IMR-90 (cell line): ENCODE measurements at regions not wholly inside any gene's neighbourhood (a gene's known extent, or its start where the extent isn't known, plus 50 kb on each side); places are given as distances from the start of the nearest gene placed in this dataset.

Experiments used
- ATAC-seq: fragments of 200-7000 bp; cut with Tn5 transposase; 2 replicates; pipeline ENCODE4 v1.9.1; 2020; ENCODE audit warnings: low read depth, mild to moderate bottlenecking, moderate library complexity
- BruUV-seq: library from RNA; stranded (reverse); fragments of 400-500 nt; replicated peaks from 2 replicates; lab custom pipeline; 2021; lab: Mats Ljungman, UMichigan
- CTCF ChIA-PET: fragments of 300-600 bp; formaldehyde crosslinking; extraction: SDS; loops from one replicate; lab custom pipeline; 2021; ENCODE audit warnings: antibody characterized with exemption; lab: Yijun Ruan, JAX
- POLR2A ChIA-PET: fragments of 300-600 bp; sonication (Branson Sonifier 250); formaldehyde crosslinking; loops from one replicate; lab custom pipeline; 2022; ENCODE audit warnings: antibody characterized with exemption; ENCODE audit not compliant: unreplicated experiment; lab: Charles Lee
- DNase-seq: peaks from one replicate; pipeline ENCODE4 v3.0.0; 2013
- H2AFZ ChIP-seq: replicated peaks from 2 replicates; pipeline ENCODE3; 2013; ENCODE audit warnings: low read length, mild to moderate bottlenecking; ENCODE audit not compliant: poor library complexity
- H2AK5ac ChIP-seq: 2 replicates; pipeline ENCODE4 v1.6.1; 2013; ENCODE audit warnings: low read depth, low read length, inconsistent platforms
- H2AK9ac ChIP-seq: replicated peaks from 2 replicates; pipeline ENCODE3; 2013; ENCODE audit warnings: mild to moderate bottlenecking, low read depth, low read length, moderate library complexity; ENCODE audit not compliant: poor library complexity
- H2BK120ac ChIP-seq: 2 replicates; pipeline ENCODE4 v1.6.1; 2013; ENCODE audit warnings: low read depth, low read length, inconsistent platforms
- H2BK15ac ChIP-seq: 3 replicates; pipeline ENCODE4 v1.6.1; 2013; ENCODE audit warnings: low read depth, low read length, inconsistent platforms
- H2BK20ac ChIP-seq: 2 replicates; pipeline ENCODE4 v1.6.1; 2013; ENCODE audit warnings: low read depth, mild to moderate bottlenecking, inconsistent platforms, low read length, moderate library complexity
- H2BK5ac ChIP-seq: 2 replicates; pipeline ENCODE4 v1.6.1; 2013; ENCODE audit warnings: mild to moderate bottlenecking, low read depth, low read length, inconsistent platforms; ENCODE audit not compliant: poor library complexity, severe bottlenecking
- H3K14ac ChIP-seq: replicated peaks from 2 replicates; pipeline ENCODE4 v1.6.1; 2013; ENCODE audit warnings: low read depth, low read length, inconsistent platforms
- H3K18ac ChIP-seq: 2 replicates; pipeline ENCODE4 v1.6.1; 2013; ENCODE audit warnings: low read depth, low read length, control low read depth
- H3K23ac ChIP-seq: 2 replicates; pipeline ENCODE4 v1.6.1; 2013; ENCODE audit warnings: low read depth, low read length, inconsistent platforms
- H3K27ac ChIP-seq: 2 replicates; pipeline ENCODE4 v1.5.1; 2013; ENCODE audit warnings: mild to moderate bottlenecking, control low read depth, low read length; ENCODE audit not compliant: insufficient read depth
- H3K27me3 ChIP-seq: 2 replicates; pipeline ENCODE4 v1.6.1; 2013; ENCODE audit warnings: low read length; ENCODE audit not compliant: control insufficient read depth, insufficient read depth
- H3K36me3 ChIP-seq: 2 replicates; pipeline ENCODE4 v1.6.1; 2013; ENCODE audit warnings: low read length, mixed read lengths; ENCODE audit not compliant: control insufficient read depth, insufficient read depth
- H3K4ac ChIP-seq: 2 replicates; pipeline ENCODE4 v1.6.1; 2013; ENCODE audit warnings: low read depth, low read length, inconsistent platforms
- H3K4me1 ChIP-seq: 2 replicates; pipeline ENCODE4 v1.6.1; 2013; ENCODE audit warnings: low read length, mixed read lengths; ENCODE audit not compliant: control insufficient read depth, insufficient read depth
- H3K4me2 ChIP-seq: 2 replicates; pipeline ENCODE4 v1.6.1; 2013; ENCODE audit warnings: low read depth, mild to moderate bottlenecking, control low read depth, low read length, moderate library complexity
- H3K4me3 ChIP-seq: 2 replicates; pipeline ENCODE4 v1.5.1; 2013; ENCODE audit warnings: low read depth, mild to moderate bottlenecking, control low read depth, low read length, moderate library complexity; ENCODE audit not compliant: insufficient read depth
- H3K56ac ChIP-seq: 2 replicates; pipeline ENCODE4 v1.6.1; 2013; ENCODE audit warnings: low read length, inconsistent platforms; ENCODE audit not compliant: insufficient read depth; ENCODE audit errors: extremely low read depth
- H3K79me1 ChIP-seq, 2 experiments: 2 replicates each; pipeline ENCODE4 v1.6.1; 2013; ENCODE audit warnings: low read length in 2 of 2, inconsistent platforms in 1 of 2, low read depth in 1 of 2
- H3K9ac ChIP-seq: 2 replicates; pipeline ENCODE4 v1.6.1; 2013; ENCODE audit warnings: low read depth, low read length, control low read depth
- H3K9me1 ChIP-seq: 2 replicates; pipeline ENCODE4 v1.6.1; 2013; ENCODE audit warnings: low read length, inconsistent platforms; ENCODE audit not compliant: insufficient read depth
- H3K9me3 ChIP-seq: 2 replicates; pipeline ENCODE4 v1.6.1; 2013; ENCODE audit warnings: low read length; ENCODE audit not compliant: control insufficient read depth, insufficient read depth
- H4K20me1 ChIP-seq: 2 replicates; pipeline ENCODE4 v1.6.1; 2013; ENCODE audit warnings: low read length, inconsistent platforms; ENCODE audit not compliant: insufficient read depth
- H4K5ac ChIP-seq: 2 replicates; pipeline ENCODE4 v1.6.1; 2013; ENCODE audit warnings: mild to moderate bottlenecking, low read depth, low read length, control low read depth
- H4K8ac ChIP-seq, 2 experiments: 2 replicates each; pipeline ENCODE4 v1.6.1; 2013; ENCODE audit warnings: low read depth in 2 of 2, low read length in 2 of 2, control low read depth in 1 of 2, inconsistent platforms in 1 of 2
- H4K91ac ChIP-seq: 2 replicates; pipeline ENCODE4 v1.6.1; 2013; ENCODE audit warnings: low read depth, low read length, inconsistent platforms; ENCODE audit not compliant: insufficient read depth
- BHLHE40 ChIP-seq: fragments of 150-350 bp; IDR thresholded peaks from 2 replicates; pipeline ENCODE4 v1.6.1; 2016; ENCODE audit warnings: mild to moderate bottlenecking, low read depth, low read length
- MXI1 ChIP-seq: IDR thresholded peaks from 2 replicates; pipeline ENCODE4 v1.6.1; 2012; ENCODE audit warnings: low read depth, mild to moderate bottlenecking, low read length, moderate library complexity, borderline replicate concordance
- POLR2A ChIP-seq: IDR thresholded peaks from 2 replicates; pipeline ENCODE4 v1.6.1; 2012; ENCODE audit warnings: mild to moderate bottlenecking, low read depth, low read length
- RCOR1 ChIP-seq: IDR thresholded peaks from 2 replicates; pipeline ENCODE4 v1.6.1; 2012; ENCODE audit warnings: mild to moderate bottlenecking, low read length, improper control_type of control experiment; ENCODE audit not compliant: insufficient replicate concordance
- WGBS, 2 experiments: methylation state at CpG; one replicate each; pipeline versions ENCODE4 v1.1.5 to v1.1.7; 2013; ENCODE audit warnings: missing lambda C conversion rate in 2 of 2; ENCODE audit not compliant: insufficient read length in 1 of 2; ENCODE audit errors: extremely low coverage in 2 of 2; 5-methylcytosine and 5-hydroxymethylcytosine counted together
- dilution Hi-C: fragments of 300-500 bp; cut with HindIII; formaldehyde crosslinking; loops from one replicate; pipeline ENCODE4 v1.14.3; 2018; ENCODE audit warnings: low sequenced_read_pairs; ENCODE audit not compliant: unreplicated experiment
- in situ Hi-C: fragments of 300-500 bp; cut with MboI; formaldehyde crosslinking; loops from 3 replicates; pipeline ENCODE4 v1.14.3; 2019; ENCODE audit warnings: low sequenced_read_pairs, inconsistent platforms, mixed read lengths
- intact Hi-C: fragments of 100-400 bp; cut with micrococcal nuclease; formaldehyde crosslinking; loops from 2 replicates; pipeline ENCODE4 v1.10.0; 2022
- TF ChIP-seq, protein P1 (sequence below): fragments of 150-350 bp; IDR thresholded peaks from 2 replicates; pipeline ENCODE4 v1.6.1; 2017; ENCODE audit warnings: mild to moderate bottlenecking, antibody characterized with exemption, low read length, low read depth
- TF ChIP-seq, protein P2 (sequence below): conservative IDR thresholded peaks from 2 replicates; pipeline ENCODE4 v1.5.1; 2012; ENCODE audit warnings: mild to moderate bottlenecking, low read depth, low read length, improper control_type of control experiment

DNA sequence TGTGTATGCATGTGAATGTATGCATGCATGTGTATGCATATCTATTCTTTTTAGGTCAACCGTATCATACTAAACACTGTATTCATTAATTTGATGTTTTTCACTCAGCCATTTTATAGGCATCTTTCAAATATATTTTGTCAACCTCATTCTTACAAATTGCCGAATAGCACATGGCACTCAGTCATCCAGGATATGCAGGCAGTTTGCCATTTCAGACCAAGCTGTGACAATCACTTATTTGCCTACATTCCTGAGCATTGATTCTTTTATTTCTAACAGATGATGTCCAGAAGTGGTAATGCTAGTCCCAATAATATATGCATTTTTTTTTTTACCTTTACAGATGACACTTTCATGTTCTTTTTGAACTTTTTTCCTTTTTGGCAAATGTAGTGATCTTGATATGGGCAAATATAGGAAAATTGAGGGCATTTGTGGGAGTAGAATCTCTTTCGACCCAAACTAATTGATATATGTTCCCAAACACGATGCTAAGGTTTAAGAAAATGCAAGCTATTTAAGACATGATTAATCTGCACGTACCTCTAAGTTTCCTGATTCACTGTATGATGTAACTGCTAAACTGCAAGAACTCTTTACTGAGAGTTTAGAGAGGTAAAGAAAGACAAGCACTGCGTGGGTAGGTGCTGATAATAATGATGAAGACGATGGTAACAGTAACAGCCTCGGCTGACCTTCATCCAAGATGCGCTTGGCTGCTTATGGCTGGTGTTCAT is 153.9 kb upstream of the DAP start:
- Histone ChIP-seq H4K5ac (no peak overlapping the region), H3K36me3 (no peaks in the 10 kb centered on the region), H2AK9ac (no peak overlapping the region), H3K79me1 (no peaks in the 10 kb centered on the region), H3K4ac (no peak overlapping the region), H4K91ac (no peak overlapping the region), H3K9me3 (no peaks in the 10 kb centered on the region), H4K20me1 (no peaks in the 10 kb centered on the region), H3K18ac (no peak overlapping the region), H3K56ac (no peak overlapping the region), H3K4me2 (no peak overlapping the region), H2AFZ (no peak overlapping the region), H3K27ac (no peak overlapping the region), H2BK15ac (no peak overlapping the region), H4K8ac (no peak overlapping the region), H3K23ac (no peak overlapping the region), H2AK5ac (peak overlapping the region; percentile 68; the same call in 1 of the 2 replicates), H3K9ac (no peak overlapping the region), H3K14ac (0 out of 2 replicates have a peak overlapping the region, but pooled peaks have one; percentile 36), H3K4me3 (no peak overlapping the region), H2BK20ac (no peak overlapping the region), H3K9me1 (peaks cover 5% of the 10 kb centered on the region; the same call in 1 of the 2 replicates), H3K4me1 (peaks cover 2% of the 10 kb centered on the region), H2BK5ac (no peak overlapping the region), H2BK120ac (no peak overlapping the region), H3K27me3 (no peaks in the 10 kb centered on the region; the same call in 1 of the 2 replicates)
- dilution Hi-C loops = no loop called here
- ATAC-seq = no peak
- in situ Hi-C loops = no loop called here
- TF ChIP-seq, protein P1, sequence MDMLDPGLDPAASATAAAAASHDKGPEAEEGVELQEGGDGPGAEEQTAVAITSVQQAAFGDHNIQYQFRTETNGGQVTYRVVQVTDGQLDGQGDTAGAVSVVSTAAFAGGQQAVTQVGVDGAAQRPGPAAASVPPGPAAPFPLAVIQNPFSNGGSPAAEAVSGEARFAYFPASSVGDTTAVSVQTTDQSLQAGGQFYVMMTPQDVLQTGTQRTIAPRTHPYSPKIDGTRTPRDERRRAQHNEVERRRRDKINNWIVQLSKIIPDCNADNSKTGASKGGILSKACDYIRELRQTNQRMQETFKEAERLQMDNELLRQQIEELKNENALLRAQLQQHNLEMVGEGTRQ = no peak
- TF ChIP-seq MXI1 (no peak), RCOR1 (no peak), POLR2A (no peak), BHLHE40 (no peak)
- TF ChIP-seq, protein P2, sequence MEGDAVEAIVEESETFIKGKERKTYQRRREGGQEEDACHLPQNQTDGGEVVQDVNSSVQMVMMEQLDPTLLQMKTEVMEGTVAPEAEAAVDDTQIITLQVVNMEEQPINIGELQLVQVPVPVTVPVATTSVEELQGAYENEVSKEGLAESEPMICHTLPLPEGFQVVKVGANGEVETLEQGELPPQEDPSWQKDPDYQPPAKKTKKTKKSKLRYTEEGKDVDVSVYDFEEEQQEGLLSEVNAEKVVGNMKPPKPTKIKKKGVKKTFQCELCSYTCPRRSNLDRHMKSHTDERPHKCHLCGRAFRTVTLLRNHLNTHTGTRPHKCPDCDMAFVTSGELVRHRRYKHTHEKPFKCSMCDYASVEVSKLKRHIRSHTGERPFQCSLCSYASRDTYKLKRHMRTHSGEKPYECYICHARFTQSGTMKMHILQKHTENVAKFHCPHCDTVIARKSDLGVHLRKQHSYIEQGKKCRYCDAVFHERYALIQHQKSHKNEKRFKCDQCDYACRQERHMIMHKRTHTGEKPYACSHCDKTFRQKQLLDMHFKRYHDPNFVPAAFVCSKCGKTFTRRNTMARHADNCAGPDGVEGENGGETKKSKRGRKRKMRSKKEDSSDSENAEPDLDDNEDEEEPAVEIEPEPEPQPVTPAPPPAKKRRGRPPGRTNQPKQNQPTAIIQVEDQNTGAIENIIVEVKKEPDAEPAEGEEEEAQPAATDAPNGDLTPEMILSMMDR = no peak
- no TSS peak for BruUV-seq
- DNase-seq = no peak
- intact Hi-C loops = loop anchor here (5.0 kb wide), 1 partner anchor 153 kb away; the partner anchor contains the start of gene DAP
- WGBS, 2 experiments = 80% methylated on average over 1 of the region's 9 CpGs; no CpG with 5 or more reads in 1 of the 2 experiments
- CTCF ChIA-PET = interaction anchor here (0.6 kb wide), 1 partner anchor 44 kb away, joined by 3 read pairs; no protein-coding TSS in a partner anchor
- POLR2A ChIA-PET = no interaction called here
